ENCODE measurements at regions not wholly inside any gene's neighbourhood (a gene's known extent, or its start where the extent isn't known, plus 50 kb on each side); places are given as distances from the start of the nearest gene placed in this dataset.

- TF ChIP-seq MAFK (IDR thresholded peaks at IDR 0.05; ENCODE audit: low read depth, low read length) (no peak), HDAC2 (IDR thresholded peaks at IDR 0.05; ENCODE audit: borderline replicate concordance in 1 of 2, low read depth in 2 of 2, low read length in 2 of 2) (0 out of 4 replicates have a peak, but pooled peaks of 1 of the 2 experiments have one; percentile 45), NANOG (IDR thresholded peaks at IDR 0.05; ENCODE audit: insufficient read depth, low read depth, low read length, poor library complexity, severe bottlenecking) (no peak), BRCA1 (IDR thresholded peaks at IDR 0.05; ENCODE audit: low read depth, low read length) (no peak), TCF12 (IDR thresholded peaks at IDR 0.05; ENCODE audit: low read depth, low read length) (0 out of 2 replicates have a peak, but pooled peaks have one; percentile 30)
Observed at GRCh38 chr11:129315781-129316579, 59.7 kb upstream of the BARX2 start (continued).

Data from H1 (cell line).